Fibroblast of skin of back (primary cell): ENCODE measurements at regions not wholly inside any gene's neighbourhood (a gene's known extent, or its start where the extent isn't known, plus 50 kb on each side); places are given as distances from the start of the nearest gene placed in this dataset.

Experiments used
- DNase-seq: peaks from one replicate; pipeline ENCODE4 v3.0.0-alpha.2; 2013

- DNase-seq: peak; percentile 35
These were observed 1404.2 kb upstream of the CELF2 start for GRCh38 chr10:9613338-9614075.

DNA sequence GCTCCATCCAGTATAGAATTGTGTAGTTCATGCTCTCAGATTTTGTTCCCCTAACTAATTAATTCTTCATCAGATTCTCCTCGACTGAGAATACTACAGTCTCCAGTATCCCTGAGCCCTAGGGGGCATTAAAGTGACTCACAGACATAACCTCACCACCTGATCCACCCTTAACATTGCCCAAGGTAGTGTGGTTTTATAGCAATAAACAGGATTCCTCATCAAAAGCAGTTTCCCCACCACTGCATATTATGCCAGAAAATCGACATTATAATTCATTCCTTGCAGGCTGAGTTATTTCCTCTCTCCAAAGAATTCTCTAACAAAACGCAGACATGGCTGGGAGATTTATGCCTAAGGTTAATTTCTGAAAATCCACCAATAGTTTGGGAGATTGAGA lies 1402.5 kb upstream of the CELF2 start:
- no peak for DNase-seq

DNA sequence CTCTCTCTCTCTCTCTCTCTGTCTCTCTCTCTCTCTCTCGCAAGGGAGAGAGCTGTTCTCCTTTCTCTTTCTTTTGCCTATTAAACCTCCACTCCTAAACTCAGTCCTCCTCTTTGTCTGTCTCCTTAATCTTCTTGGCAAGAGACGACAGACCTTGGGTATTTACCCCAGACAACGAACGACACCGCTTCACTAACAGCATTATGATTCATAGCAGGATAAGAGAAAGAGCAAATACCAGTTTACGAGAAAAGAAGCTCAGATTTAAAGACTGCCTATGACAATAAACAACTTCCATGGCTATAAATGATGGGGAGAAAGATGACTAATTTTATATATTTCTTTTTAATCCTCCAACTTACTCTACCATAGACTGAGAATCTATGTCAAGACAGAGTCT lies 1396.5 kb upstream of the CELF2 start:
- peak; percentile 9 for DNase-seq

GRCh38 chr10:9625304-9625703 lies 1392.4 kb upstream of the CELF2 start:
- peak; percentile 29 for DNase-seq

GRCh38 chr10:9634466-9634865 lies 1383.2 kb upstream of the CELF2 start:
- DNase-seq: peak; percentile 91

GRCh38 chr10:9635691-9636090 lies 1382.0 kb upstream of the CELF2 start:
- DNase-seq: peak; percentile 85

- DNase-seq: peak; percentile 2
These were observed 1381.5 kb upstream of the CELF2 start for GRCh38 chr10:9636216-9636615.

DNA sequence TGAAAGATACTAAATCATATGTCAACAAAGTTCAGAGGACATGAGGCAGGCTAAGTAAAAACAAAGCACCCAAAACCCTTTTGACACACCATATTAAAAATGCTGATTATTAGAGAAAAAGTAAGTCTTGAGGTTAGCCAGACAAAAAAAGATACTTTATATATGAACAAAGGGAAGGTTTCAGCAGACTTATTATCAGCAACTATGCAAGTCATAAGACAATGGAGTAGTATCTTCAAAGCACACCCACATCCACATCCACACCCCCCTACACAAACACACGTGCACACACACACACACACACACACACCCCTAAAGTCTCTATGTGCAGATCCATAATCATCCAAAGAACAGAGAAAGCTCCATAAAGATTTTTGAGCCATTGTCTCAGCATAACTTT lies 1373.9 kb upstream of the CELF2 start:
- no peak for DNase-seq

DNA sequence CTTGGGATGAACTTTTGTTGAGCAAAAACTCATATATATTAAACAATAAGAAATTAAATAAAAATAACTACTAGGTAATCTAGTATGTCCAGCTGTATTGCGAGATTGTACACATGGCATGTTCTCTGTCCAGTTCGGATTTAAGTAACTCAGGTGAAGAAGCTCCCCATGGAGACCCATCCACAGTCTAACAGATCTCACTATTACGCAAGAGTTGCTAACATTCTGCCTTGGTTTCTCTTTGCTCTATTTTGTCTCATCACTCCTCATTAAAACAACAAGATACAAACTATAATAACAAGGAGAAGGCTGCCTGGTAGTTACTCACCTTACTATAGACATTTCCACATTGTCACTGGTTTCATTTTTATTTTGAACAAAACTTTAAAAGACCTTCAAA lies 1372.3 kb upstream of the CELF2 start:
- DNase-seq: no peak

DNA sequence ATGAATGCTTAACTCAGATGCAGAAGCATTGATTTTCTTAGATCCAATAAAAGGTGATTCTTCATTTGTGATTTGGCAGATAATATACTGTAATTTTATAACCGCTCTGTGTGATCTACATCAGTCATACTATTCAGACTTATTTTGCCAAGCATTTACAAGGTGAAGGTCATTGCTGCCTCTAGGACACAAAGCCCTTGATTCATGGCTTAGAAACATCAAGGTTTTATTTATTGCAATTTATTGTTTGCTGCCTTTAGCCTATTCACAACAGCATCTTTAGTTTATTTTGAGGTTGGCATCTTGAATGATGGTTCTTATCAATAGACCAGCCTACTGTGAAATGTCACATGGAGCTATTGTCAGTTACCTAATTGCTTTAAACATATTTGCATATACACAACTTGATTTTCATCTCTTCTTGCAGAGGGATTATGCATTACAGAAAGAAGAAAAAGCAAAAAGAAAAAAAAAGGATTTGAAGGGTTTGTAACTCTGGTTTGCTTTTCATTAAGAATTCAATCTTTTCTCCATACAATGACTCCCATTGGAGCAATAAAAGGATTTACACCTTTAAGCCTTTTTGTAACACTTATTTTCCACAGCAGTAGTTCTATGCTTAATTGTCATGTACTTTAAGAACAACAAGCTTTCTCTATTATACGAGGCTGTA lies 1371.6 kb upstream of the CELF2 start:
- DNase-seq: no peak

DNA sequence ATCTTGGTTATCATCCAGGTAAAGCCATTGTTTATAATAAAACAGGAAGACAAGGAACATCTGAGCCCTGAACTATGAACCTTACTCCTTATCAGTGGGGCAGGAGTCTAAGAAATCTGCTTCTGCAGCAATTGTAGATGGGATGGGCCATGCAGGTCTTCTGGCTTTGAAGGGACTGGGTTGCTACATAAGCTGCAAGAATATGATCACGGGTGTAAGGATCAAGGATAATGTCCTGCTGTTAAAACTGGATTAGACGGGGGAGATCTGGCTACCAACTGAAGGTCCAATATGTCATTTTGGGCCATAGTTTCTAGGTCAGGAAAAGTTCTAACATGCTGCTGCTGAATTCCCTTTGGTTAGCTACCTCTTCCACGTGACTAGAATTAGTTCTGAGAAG lies 1363.4 kb upstream of the CELF2 start:
- no peak for DNase-seq

GRCh38 chr10:9656386-9656785 lies 1361.3 kb upstream of the CELF2 start:
- DNase-seq: no peak

DNA sequence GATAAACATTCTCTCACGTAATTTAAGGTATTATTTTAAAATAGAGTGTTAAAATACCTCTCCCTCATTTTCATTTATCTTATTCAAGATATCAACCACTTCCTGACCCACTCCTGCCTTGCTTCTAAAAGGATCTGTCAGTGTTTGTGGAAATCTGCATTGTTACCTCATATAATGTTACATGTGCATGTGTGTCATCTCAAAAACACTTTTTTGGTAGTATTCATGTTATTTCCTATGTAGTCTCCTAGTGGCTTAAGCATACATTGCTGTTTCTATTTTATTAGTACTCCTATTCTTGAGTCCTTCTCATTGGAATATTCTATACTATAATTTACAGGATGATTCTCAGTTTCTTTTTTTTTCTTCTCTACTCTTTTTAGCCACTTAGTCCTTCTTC lies 1360.7 kb upstream of the CELF2 start:
- DNase-seq: no peak

DNA sequence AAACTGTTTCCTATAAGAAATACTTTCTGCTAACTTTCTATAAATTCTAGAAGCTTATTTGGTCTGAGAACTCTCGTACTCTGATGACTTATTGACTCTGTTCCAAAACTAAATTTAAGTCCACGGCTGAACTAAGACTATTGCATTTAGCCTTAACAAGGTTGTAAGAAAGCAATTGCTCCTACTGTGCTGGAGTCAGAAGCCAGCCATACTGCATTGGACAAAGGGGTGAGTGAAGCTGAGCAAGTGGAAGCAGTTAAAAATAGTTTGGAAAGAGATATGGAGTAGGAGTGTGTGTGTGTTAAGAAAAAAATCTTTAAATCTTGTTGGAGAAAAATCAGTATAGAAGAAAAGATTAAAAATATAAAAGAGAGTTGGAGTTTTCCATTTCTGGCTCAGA lies 1360.1 kb upstream of the CELF2 start:
- no peak for DNase-seq

- DNase-seq: no peak
These were observed 1349.3 kb upstream of the CELF2 start for GRCh38 chr10:9668411-9668810.

DNA sequence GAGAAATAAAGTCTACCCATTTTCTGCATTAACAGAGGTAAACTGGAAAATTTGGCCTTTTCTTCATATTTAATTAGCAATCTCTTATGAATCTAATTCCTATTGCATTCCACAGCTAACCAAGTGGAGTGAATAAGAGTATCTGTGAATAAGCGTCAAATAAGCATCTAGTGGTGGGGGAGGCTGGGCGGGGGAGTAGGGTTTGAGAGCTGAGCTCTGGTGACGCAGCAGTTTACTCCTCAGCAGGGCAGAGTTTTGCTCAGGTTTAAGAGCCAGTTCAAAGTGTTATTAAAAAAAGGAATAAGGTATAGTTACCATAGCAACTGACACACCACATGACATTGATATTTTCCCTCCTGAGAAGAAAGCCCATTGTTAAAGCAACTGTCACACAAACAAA lies 1346.8 kb upstream of the CELF2 start:
- no peak for DNase-seq

DNA sequence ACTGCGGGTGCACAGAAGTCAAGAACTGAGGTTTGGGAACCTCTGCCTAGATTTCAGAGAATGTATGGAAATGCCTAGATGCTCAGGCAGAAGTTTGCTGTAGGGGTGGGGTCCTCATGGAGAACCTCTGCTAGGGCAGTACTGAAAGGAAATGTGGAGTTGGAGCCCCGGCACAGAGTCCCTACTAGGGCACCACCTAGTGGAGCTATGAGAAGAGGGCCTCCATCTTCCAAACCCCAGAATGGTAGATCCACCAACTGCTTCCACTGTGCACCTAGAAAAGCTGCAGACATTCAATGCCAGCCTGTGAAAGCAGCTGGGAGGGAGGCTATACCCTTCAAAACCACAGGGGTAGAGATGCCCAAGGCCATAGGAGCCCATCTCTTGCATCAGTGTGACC lies 1336.0 kb upstream of the CELF2 start:
- no peak for DNase-seq

GRCh38 chr10:9682802-9683201 lies 1334.9 kb upstream of the CELF2 start:
- no peak for DNase-seq

DNA sequence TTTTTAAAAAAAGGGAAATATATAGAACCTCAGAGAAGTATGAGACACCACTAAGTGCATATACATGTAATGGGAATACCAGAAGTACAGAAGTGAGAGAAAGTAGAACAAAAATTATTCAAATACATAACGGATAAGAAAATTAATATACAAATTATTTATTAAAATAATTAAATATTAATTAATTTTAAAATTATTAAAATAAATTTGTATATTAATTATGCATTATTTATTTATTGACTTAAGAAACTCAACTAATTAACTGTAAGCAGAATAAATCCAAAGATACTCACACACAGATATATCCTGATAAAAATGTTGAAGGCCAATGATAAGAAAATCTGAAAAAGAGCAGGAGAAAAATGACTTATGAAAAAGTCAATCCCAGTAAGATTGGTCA lies 1333.5 kb upstream of the CELF2 start:
- DNase-seq: no peak

GRCh38 chr10:9685596-9685995 lies 1332.1 kb upstream of the CELF2 start:
- DNase-seq: no peak

DNA sequence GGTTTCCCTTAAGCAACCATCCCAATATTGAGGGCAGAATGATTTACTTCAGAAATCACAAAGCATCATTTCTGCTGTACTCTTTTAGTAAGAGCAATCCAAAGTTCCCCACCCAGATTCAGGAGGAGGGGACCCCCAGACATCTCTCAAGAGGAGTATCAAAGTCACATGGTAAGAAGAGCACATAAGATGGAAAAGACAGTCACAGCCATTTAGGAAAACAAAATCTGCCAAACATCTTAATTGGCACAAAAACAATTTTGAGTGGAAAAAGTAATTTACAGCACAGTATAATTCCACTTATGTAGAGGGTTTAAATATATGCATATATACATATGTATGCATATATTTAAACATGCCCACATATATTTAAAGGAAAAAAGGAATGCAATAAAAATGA lies 1329.0 kb upstream of the CELF2 start:
- DNase-seq: no peak

DNA sequence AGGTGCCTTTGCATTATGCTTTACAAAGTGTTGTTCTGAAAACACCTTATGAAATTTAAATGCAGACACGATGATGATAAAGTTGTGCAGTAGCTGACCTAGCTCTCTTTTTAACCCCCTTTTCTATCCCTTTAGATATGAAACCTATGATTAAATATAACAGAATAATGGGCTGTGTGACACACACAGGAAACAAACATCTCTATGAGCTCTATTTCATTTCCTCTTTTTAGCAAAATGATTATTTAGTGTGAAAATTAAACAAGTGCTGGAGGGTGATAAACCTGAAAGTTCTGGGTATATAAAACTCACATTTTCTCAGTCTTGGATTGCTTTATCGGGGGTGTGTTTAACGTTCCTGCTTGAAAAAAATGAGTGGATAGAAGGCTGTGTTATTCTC lies 1310.5 kb upstream of the CELF2 start:
- no peak for DNase-seq

GRCh38 chr10:9709849-9710248 lies 1307.8 kb upstream of the CELF2 start:
- peak; percentile 42 for DNase-seq

DNA sequence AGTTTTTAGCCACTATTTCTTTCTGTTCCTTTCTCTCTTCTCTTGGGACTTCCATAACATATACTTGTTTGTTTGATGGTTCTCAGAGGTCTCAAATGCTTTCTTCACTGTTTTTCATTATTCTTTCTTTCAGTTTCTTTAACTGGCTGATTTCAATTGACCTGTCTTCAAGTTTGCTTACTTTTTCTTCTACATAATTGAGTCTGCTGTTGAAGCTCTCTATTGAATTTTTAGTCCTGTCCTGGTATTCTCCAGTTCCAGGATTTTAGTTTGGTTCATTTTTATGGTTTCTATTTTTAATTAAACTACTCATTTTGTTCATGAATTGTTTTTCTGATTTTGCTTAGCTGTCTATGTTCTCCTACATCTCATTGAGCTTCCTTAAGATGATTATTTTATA lies 1305.3 kb upstream of the CELF2 start:
- no peak for DNase-seq

GRCh38 chr10:9719246-9719645 lies 1298.4 kb upstream of the CELF2 start:
- DNase-seq: no peak
